Epithelial cell of esophagus (primary cell): ENCODE measurements at regions not wholly inside any gene's neighbourhood (a gene's known extent, or its start where the extent isn't known, plus 50 kb on each side); places are given as distances from the start of the nearest gene placed in this dataset.

Source experiments
- DNase-seq: peaks from one replicate; pipeline ENCODE4 v3.0.0; 2010; ENCODE audit warnings: low read depth
- H3K4me3 ChIP-seq: 2 replicates; pipeline ENCODE4 v1.5.1; 2011; ENCODE audit warnings: mild to moderate bottlenecking, low read length, control low read depth
- CTCF ChIP-seq: IDR thresholded peaks from 2 replicates; pipeline ENCODE4 v1.5.1; 2011; ENCODE audit warnings: low read depth, mild to moderate bottlenecking, low read length, control low read depth, inconsistent platforms; ENCODE audit not compliant: insufficient read depth; ENCODE audit errors: missing control alignments

GRCh38 chr13:50599927-50600326 lies 243.6 kb downstream of the DLEU7 start:
- DNase-seq = no peak
- H3K4me3 ChIP-seq = no peak overlapping the region
- TF ChIP-seq CTCF = no peak

- no peak for TF ChIP-seq CTCF
- no peak overlapping the region for H3K4me3 ChIP-seq
- DNase-seq = no peak
Observed at GRCh38 chr13:50608370-50608769, 235.1 kb downstream of the DLEU7 start.

- TF ChIP-seq CTCF = no peak
- H3K4me3 ChIP-seq = no peak overlapping the region
- DNase-seq = no peak
Observed at GRCh38 chr13:50609011-50609410, 234.5 kb downstream of the DLEU7 start.

GRCh38 chr13:50610238-50610637 lies 233.3 kb downstream of the DLEU7 start:
- H3K4me3 ChIP-seq = no peak overlapping the region
- TF ChIP-seq CTCF = no peak

GRCh38 chr13:50611117-50611781 lies 232.2 kb downstream of the DLEU7 start:
- DNase-seq = no peak
- TF ChIP-seq CTCF = no peak
- H3K4me3 ChIP-seq = no peak overlapping the region

More at GRCh38 chr13:50610238-50610637, 233.3 kb downstream of the DLEU7 start:
- DNase-seq = no peak

- DNase-seq = no peak
- TF ChIP-seq CTCF = no peak
- H3K4me3 ChIP-seq = no peak overlapping the region
Observed at GRCh38 chr13:50612717-50613116, 230.8 kb downstream of the DLEU7 start.

- TF ChIP-seq CTCF = no peak
- no peak overlapping the region for H3K4me3 ChIP-seq
- no peak for DNase-seq
Observed at GRCh38 chr13:50613356-50613831, 230.1 kb downstream of the DLEU7 start.
